NCI-H1092 treated with DMSO at 0.1 percent for 48 hours (cell line): ENCODE measurements at regions not wholly inside any gene's neighbourhood (a gene's known extent, or its start where the extent isn't known, plus 50 kb on each side); places are given as distances from the start of the nearest gene placed in this dataset.

Source experiments
- DNase-seq: peaks from one replicate; lab custom pipeline; 2025; lab: John Stamatoyannopoulos, UW

DNA sequence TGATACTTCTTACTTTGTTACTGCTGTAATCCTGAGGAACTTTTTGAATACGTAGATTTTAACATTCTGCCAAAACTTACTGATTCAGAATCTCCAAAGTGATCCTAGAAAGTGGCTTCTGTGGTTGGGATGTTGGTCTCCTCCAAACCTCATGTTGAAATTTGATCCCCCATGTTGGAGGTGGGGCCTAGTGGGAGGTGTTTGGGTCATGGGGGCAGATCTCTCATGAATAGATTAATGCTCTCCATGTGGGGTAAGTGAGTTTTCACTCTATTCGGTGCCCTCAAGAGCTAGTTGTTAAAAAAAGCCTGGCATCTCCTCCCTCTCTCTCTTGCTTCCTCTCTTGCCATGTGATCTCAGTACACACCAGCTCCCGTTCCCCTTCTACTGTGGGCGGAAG, 329.9 kb downstream of the HRH4 start:
- DNase-seq: no peak

- DNase-seq: no peak
These were observed 331.5 kb downstream of the HRH4 start for GRCh38 chr18:24791751-24792545.

DNA sequence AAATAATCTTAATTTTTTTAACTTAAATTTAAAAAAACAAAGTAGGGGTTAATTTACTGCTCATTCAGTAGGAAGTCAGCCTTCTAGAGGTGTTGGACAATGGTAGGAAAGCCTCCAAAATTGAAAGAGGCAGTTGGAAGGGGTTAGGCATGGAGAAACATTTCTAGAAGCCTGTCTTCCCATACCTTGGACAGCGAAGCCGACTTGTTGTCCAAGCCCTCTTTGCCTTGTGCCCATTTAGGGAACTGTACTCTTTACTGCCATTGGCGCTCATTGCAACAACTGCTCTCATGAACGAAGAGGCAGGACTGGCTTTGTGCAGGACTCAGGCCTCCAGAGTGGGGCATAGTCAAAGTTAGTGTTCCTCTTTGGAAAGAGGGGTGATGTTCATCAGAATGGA, 333.3 kb downstream of the HRH4 start:
- no peak for DNase-seq

GRCh38 chr18:24795129-24795528, 334.7 kb downstream of the HRH4 start:
- no peak for DNase-seq

DNA sequence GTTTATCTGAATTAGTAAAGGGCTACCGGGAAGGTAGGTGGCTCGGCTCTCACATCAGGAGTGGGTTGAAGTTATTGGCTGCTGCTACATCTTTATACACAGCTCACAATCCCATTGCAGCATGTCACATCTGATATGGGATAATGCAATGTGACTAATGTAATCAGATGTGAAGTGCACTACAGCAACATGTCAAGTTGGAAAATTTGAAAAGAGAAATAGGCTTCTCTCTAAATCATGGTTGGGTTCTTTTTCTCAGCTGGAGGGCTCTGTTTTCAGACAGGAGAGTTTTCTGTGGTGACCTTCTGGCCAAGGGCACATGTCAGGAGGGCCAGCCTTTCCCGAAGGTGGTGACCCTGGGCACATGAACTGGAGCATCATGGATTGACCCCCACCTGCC, 337.5 kb downstream of the HRH4 start:
- DNase-seq: no peak

DNA sequence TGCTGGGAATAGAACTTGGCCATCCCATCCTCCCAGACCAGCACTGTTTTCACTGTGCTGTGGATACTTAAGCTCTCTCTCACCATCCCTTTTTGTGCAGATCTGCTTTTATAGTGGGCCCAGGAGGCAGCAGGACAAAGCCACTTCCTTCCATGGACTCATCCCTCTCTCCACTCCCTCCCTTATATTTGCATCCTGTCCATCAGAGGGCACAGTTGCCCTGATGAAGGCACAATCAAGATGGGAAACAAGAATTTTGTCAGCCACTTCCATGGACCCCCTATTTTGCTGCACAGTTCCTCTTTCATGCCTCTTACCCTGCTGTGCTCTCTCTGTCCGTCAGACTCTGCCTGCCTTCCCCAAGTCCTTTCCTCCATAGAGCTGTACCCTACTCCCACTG, 338.7 kb downstream of the HRH4 start:
- DNase-seq: no peak

DNA sequence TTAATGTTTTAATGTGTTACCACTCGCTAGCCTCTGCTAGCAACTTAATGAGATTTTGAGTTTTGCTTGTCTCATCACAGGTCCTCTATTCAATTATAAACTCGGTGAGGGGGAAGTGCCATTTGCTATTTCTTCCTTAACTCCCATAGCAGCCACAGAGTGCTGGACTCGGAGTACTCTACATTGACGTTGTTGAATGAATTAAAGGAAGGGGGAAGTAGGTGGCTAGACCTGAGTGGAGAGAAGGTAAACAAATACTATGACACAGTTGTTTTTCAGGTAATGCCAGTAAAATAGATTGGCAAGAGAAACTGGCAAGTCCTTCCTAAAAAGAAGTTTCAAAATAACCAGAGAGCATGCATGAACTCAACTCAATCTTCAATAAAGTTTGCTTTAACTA, 339.3 kb downstream of the HRH4 start:
- DNase-seq: no peak

- DNase-seq: no peak
These were observed 340.6 kb downstream of the HRH4 start for GRCh38 chr18:24801001-24801400.

- DNase-seq: no peak
These were observed 342.0 kb downstream of the HRH4 start for GRCh38 chr18:24802456-24802855.

DNA sequence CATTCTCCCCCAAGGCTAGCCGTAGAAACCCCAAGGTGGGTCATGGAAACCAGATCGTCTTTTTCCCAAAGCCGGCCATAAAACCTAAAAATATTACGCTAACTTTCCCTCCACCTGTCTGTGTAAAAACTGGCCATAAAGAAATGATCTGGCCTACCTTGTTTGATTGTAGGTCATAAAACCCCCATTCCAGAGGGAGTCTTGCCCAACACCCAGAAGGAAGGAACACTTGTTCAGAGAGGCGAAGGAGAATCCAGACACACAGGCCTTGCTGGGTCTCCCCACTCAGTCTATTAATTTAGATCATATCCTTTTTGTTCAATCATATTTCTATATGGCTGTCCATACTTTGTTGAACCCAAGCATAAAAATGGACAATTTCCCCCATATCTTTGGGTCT, 344.7 kb downstream of the HRH4 start:
- DNase-seq: no peak

DNA sequence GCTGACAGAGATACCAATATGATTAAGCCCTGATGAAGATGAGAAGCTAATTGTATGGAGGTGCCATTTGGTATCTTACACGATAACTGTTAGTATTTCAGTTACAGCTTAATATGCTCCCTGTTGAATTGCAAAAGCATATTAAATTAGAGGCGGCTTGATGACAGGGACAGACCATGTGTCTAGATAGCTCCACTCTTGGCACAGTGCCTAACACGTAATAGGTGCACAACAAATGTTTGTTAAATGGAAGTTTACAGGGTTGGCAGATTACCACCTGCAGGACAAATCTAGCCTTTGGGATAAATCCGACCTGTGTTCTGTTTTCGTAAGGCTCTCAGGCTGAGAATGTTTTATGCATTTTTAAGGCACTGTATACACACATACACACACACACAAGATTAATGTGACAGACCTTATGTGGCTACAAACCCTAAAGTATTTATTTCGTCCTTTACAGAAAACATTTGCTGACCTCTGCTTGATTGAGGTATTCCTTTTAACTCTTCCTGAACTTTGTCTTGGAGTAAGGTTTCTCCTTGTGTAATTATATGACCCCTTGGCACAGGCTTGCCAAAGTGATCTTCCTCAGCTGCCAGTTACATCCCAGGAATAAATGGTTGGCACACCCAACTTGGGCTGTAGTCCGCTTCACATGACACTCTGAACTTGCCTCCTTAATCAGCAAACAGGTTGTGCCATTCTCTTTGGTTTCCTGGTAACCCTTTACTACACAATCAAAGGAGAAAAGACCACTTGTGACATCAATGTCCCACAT, 348.9 kb downstream of the HRH4 start:
- no peak for DNase-seq

GRCh38 chr18:24810561-24811305, 350.3 kb downstream of the HRH4 start:
- DNase-seq: no peak

DNA sequence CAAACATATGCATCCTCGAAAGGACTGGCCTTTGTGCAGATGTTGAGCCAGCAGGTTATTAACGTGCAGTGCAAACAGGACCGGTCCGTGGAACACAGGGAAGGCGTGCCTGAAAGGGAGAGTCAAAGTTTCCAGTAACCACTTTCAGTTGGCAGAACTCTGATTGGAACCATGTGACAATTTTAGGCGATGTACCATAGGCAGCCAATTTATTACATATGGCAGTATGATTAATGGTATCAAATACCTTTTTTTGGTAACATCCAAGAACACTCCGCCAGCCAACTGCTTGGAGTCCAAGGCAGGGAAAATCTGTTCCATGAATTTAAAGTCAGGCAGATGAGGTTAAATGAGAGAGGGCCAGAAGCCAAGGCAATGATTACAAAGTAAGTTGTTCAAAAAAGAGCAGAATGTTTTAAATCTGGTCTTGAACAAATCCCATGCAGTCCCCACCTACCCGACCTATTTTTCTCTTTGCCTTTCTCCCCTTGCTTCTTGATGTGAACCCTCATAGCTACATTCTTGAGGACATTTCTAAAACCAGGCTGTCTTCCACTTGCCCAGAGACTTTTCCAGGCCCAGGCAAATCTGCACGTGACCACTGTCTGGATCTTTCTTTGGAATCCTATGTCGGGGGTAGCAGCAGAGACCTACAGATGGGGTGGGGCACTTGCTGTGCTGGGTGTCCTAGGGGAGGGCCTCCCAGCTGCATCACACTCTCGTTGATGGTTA, 351.7 kb downstream of the HRH4 start:
- DNase-seq: no peak

DNA sequence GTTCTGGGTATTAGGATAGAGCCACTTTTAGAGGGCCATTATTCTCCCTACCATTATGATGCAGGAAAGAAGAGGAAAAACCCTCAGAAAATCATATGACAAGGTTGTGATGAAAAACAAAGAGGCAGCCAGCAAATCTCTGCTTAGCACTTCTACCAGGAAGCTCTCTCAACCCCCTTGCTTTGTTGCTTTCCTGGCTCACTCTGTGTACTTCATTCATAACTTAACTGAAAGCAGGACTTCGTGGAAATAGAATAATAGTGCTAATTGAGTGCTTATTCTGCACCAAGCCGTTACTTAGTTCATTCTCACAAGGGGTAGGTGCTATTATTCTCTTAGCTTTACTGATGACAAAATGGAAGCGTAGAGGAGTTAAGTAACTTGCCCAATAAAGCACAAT, 354.1 kb downstream of the HRH4 start:
- DNase-seq: no peak

DNA sequence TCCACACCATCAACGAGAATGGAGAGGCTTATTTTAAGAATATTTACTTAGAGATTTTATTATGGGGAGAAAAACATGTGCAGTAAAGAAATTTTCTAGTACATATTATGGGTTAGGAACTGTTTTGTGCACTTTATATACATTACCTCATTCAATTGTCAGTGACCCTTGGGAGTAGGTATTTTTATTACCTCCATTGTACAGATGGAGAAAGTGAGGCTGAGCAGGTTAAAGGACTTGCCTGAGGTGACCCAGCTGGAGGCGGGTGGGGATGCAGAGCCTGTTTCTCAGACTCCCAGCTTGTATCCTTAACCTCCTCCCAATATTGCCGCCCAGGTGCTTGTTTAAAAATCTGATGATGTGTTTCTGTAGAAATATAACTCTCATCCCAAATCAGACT, 356.7 kb downstream of the HRH4 start:
- no peak for DNase-seq

- DNase-seq: no peak
These were observed 357.3 kb downstream of the HRH4 start for GRCh38 chr18:24817587-24818371.

DNA sequence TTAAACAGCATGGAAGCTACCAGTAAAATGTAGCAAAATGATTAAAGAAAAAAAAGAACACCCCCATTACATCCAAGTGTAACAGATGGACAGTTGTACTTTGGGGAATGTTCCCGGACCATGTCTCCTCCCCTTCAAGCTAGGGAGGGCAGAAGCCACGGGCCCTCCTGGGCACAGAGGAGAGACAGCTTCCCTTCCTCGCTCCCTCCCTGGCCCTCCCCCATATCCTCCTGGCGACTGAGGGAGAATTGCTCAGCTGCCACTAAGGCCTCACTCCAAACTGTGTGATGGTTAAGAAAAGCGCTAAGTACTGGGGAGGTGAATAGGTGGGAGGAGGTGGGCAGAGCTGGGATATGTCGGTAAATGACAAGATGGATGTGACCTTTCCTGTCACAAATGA, 358.0 kb downstream of the HRH4 start:
- no peak for DNase-seq

DNA sequence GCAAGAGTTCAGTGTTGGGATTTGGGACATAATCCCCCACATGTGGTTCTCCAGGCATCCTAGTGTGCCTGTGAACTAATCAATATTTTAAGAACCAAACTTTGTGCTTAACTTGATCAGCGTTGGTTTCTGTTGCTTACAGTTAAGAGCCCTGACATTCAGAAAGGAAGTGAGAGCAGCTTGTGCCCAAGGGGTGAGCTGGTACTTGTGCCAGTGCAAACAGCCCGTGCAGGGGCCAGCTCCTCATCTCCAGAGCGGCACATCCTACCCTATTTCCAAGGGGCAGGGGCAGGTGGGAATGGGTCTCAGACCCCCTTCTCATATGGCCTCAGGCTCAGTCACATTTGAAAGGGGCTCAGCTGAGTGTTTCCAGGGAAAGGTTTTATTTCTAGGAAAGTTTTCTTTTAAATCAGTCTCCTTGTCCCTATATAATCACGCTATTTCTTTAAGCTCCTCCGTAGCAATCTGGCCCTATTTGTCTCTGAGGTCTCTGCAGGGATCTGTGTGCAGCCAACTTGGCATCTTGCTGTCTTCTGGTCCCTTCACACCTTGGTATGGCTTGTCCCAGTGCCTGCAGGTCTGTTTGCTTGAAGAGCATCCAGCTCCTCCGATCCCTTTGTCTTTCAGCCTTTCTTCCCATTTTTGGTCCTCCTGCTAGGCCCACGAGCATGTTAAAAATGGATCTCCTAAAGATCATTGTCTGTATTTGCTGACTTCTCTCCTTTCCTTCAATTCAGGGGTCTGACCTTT, 358.9 kb downstream of the HRH4 start:
- no peak for DNase-seq

DNA sequence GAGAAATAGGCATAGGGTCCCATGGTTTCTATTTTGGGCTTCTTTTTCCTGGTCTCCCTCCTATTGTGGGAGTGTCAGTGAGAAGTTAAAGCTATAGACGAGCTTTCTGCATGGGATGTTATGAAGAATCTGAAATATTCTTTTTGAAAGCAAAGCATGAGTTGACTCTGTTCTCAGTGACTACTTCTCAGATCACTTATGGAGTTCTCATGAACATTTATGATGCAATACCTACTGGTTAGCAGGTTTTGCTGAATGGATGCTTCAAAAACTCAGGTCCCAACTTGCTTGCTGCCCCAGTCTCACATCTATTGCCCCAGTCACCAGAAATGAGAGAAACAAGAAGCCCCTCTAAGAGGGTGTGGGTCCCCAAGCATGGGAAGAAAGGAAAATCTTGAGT, 365.0 kb downstream of the HRH4 start:
- DNase-seq: no peak

- DNase-seq: no peak
These were observed 366.2 kb downstream of the HRH4 start for GRCh38 chr18:24826605-24827004.

GRCh38 chr18:24827501-24827900, 367.1 kb downstream of the HRH4 start:
- DNase-seq: no peak
